GM10248 (cell line): ENCODE measurements at regions not wholly inside any gene's neighbourhood (a gene's known extent, or its start where the extent isn't known, plus 50 kb on each side); places are given as distances from the start of the nearest gene placed in this dataset.
A peak's percentile ranks its signal among the peaks of the same experiment; 100 is the strongest.

Experiments used
- CTCF ChIA-PET: fragments of 300-600 bp; sonication (Branson Sonifier 250); formaldehyde crosslinking; extraction: SDS; loops from one replicate; lab custom pipeline; 2021; ENCODE audit warnings: antibody characterized with exemption; lab: Yijun Ruan, JAX
- POLR2A ChIA-PET: fragments of 350-650 bp; sonication (Branson Sonifier 250); formaldehyde crosslinking; extraction: SDS; loops from one replicate; lab custom pipeline; 2020; ENCODE audit warnings: antibody characterized with exemption; lab: Yijun Ruan, JAX
- DNase-seq: peaks from one replicate; pipeline ENCODE4 v3.0.0; 2012; ENCODE audit errors: extremely low spot score
- TF ChIP-seq, protein P1 (sequence below): IDR thresholded peaks from 2 replicates; pipeline ENCODE4 v1.5.1; 2012; ENCODE audit warnings: mild to moderate bottlenecking, low read depth; ENCODE audit errors: extremely low read depth, missing control alignments, control extremely low read depth

DNA sequence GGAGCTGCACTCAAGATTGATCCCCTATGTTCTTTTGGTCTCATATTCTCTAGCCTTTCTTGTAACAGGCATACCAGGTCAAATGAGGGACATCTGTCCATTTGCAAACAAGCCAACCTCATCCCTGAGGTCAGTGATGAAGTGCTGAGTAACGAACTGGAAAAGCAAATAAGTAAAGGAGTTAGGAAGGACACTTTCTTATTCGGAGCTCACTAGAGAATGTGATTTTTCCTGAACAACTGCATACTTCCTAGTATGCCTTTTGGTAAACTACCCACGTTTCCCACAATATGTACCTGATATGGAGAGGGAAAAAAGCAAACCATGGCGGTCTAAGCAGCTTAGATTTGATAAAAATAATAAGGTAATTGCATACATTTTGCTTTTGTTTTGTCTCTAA, 91.0 kb upstream of the MYCBP2 start:
- TF ChIP-seq, protein P1, sequence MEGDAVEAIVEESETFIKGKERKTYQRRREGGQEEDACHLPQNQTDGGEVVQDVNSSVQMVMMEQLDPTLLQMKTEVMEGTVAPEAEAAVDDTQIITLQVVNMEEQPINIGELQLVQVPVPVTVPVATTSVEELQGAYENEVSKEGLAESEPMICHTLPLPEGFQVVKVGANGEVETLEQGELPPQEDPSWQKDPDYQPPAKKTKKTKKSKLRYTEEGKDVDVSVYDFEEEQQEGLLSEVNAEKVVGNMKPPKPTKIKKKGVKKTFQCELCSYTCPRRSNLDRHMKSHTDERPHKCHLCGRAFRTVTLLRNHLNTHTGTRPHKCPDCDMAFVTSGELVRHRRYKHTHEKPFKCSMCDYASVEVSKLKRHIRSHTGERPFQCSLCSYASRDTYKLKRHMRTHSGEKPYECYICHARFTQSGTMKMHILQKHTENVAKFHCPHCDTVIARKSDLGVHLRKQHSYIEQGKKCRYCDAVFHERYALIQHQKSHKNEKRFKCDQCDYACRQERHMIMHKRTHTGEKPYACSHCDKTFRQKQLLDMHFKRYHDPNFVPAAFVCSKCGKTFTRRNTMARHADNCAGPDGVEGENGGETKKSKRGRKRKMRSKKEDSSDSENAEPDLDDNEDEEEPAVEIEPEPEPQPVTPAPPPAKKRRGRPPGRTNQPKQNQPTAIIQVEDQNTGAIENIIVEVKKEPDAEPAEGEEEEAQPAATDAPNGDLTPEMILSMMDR: no peak
- DNase-seq: no peak
- ChIA-PET CTCF (interaction anchor here (0.8 to 5.3 kb wide), 10 partner anchors 8 to 88 kb away, joined by 3 to 47 read pairs (median 5); no protein-coding TSS in a partner anchor), POLR2A (no interaction called here)

DNA sequence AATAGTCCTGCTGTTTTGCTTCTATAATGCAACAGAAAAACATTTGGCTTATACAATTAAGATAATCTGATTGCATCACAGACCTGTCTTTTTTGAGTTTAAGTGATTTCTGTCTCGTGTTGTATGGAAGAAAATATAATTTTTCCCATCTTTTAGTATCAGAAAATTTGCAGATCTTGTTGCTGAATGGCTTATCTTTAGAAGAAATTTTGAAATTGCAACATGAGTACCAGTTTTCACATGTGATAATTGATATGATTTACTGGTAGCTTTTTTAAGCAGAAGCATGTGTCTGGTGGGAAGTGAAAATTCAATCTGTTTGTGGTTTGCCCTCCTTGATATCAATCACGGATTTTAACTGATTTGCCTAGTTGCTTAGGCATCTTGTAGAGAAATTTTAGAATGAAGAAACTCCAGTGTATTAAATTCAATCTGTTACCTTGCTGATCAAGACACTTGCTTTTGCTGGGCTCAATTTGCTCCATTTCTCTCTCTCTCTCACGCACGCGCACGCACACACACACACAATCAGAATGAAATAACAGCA, 89.8 kb upstream of the MYCBP2 start:
- ChIA-PET CTCF (interaction anchor here (0.9 to 5.3 kb wide), 12 partner anchors 9 to 1721 kb away, joined by 3 to 47 read pairs (median 5); no protein-coding TSS in a partner anchor), POLR2A (no interaction called here)
- DNase-seq: no peak
- TF ChIP-seq, protein P1: no peak

DNA sequence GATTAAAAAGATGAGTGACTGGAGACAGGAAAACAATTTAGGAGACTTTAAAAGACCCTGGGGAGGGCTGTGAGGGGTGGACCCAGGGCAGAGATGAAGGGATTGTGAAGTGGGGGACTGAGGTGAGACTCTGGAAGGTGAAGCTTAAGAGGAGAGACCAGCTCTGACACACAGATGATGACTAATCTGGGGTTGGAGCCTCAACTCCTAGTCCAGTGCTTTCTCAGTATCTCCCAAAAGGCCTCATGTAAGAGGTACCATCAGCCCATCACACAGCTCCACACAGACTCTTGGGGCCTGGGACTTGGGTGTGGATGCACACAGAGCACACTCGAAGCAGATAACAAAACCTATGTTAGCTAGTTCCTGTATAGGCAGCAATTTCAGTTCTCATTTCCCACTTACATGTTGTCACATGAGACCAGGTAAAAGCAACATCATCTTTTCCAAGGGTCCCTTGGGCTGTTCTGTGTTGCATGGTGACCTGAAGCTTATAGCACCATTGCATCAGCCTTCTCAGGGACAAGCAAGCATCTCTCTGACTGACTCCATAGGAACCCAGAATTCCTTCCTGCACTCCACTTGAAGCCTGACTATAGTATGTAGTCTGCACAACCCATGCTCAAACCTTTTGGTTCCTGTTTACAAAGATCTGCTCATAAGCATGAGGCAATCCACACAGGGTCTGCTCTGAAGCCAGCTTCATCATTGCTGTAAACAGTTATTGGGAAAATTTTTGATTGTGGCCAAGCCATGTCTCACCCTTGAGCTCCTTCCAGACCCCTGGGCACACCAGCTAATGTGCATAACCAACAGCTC, 88.6 kb upstream of the MYCBP2 start:
- TF ChIP-seq, protein P1: no peak
- ChIA-PET CTCF (interaction anchor here (0.9 to 5.3 kb wide), 9 partner anchors 10 to 1720 kb away, joined by 3 to 47 read pairs (median 6); no protein-coding TSS in a partner anchor), POLR2A (no interaction called here)
- DNase-seq: peak; percentile 20

DNA sequence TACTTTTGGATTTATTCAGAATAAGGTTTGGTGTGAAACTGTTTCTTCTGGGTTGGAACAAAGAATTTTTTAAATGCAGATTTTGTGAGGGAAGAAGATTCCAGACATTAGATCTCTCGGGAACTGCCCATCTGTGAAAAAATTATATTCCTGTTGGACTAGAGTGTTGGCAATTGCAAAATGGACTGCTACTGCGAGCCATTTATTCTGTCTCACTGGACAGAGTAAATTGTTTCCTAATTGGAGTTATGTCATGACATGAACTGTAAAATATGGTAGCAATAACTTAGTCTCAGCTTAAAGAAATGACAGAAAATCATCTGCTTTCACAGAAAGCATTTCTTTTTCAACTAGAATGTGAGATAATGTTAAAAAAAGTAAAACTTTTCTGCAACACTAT, 86.0 kb upstream of the MYCBP2 start:
- TF ChIP-seq, protein P1: no peak
- DNase-seq: no peak
- POLR2A ChIA-PET: no interaction called here
- CTCF ChIA-PET: interaction anchor here (1.1 to 2.3 kb wide), 4 partner anchors 9 to 85 kb away, joined by 3 to 9 read pairs (median 4); partner anchors contain the start of gene MYCBP2

DNA sequence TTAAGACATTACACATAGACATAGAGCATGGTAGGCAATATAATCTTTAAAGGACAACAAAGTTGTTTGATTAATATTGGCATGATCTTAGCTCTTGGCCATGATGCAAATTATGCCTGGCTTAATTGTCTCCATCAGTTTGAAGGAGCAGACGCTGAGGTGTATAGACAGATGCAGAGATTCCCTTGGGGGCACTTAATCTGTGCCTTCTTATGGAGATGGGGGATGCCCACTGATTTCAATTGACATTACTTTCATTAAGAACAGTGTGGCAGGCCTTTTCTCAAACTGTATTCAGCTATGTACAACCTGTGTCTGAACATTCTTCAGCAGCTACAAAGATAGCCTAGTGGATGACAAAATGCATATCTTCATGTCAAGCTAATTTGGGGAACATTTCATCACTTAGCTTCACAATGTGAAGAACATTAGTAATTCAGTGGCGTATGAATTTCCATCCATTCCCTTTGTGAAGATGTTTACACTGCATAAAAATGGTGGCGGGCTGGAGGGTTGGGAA, 85.3 kb upstream of the MYCBP2 start:
- POLR2A ChIA-PET: no interaction called here
- TF ChIP-seq, protein P1: no peak
- no peak for DNase-seq
- CTCF ChIA-PET: interaction anchor here (1.1 to 2.3 kb wide), 5 partner anchors 8 to 85 kb away, joined by 3 to 9 read pairs (median 3); partner anchors contain the start of gene MYCBP2

GRCh38 chr13:77409412-77409811, 82.5 kb upstream of the MYCBP2 start:
- POLR2A ChIA-PET: no interaction called here
- DNase-seq: no peak
- CTCF ChIA-PET: interaction anchor here (1.0 to 1.2 kb wide), 2 partner anchors 8 to 16 kb away, joined by 3 to 6 read pairs; no protein-coding TSS in a partner anchor
- TF ChIP-seq, protein P1: no peak
